Fibroblast of peridontal ligament (primary cell): ENCODE measurements at regions not wholly inside any gene's neighbourhood (a gene's known extent, or its start where the extent isn't known, plus 50 kb on each side); places are given as distances from the start of the nearest gene placed in this dataset.
A peak's percentile ranks its signal among the peaks of the same experiment; 100 is the strongest.

ENCODE experiments used
- DNase-seq: peaks from one replicate; pipeline ENCODE4 v3.0.0-alpha.2; 2010; ENCODE audit errors: extremely low read depth

GRCh38 chr13:40476175-40476958, 190.1 kb downstream of the FOXO1 start:
- peak; percentile 50 for DNase-seq

GRCh38 chr13:40477623-40478608, 188.5 kb downstream of the FOXO1 start:
- DNase-seq, result no peak

- no peak for DNase-seq
These were observed 187.7 kb downstream of the FOXO1 start for GRCh38 chr13:40478775-40479174.

- no peak for DNase-seq
These were observed 187.1 kb downstream of the FOXO1 start for GRCh38 chr13:40479196-40479845.

GRCh38 chr13:40480012-40480914, 186.2 kb downstream of the FOXO1 start:
- DNase-seq, result no peak

GRCh38 chr13:40480915-40481516, 185.4 kb downstream of the FOXO1 start:
- no peak for DNase-seq

GRCh38 chr13:40483601-40484000, 182.8 kb downstream of the FOXO1 start:
- DNase-seq, result no peak

- no peak for DNase-seq
These were observed 182.2 kb downstream of the FOXO1 start for GRCh38 chr13:40484101-40484800.

- no peak for DNase-seq
These were observed 181.5 kb downstream of the FOXO1 start for GRCh38 chr13:40484974-40485373.

GRCh38 chr13:40485611-40486517, 180.6 kb downstream of the FOXO1 start:
- no peak for DNase-seq

GRCh38 chr13:40486518-40487163, 179.8 kb downstream of the FOXO1 start:
- no peak for DNase-seq

- DNase-seq, result no peak
These were observed 177.5 kb downstream of the FOXO1 start for GRCh38 chr13:40488869-40489391.

GRCh38 chr13:40490086-40490758, 176.2 kb downstream of the FOXO1 start:
- DNase-seq, result no peak

- DNase-seq, result no peak
These were observed 173.9 kb downstream of the FOXO1 start for GRCh38 chr13:40492511-40492910.

- DNase-seq, result peak; percentile 16
These were observed 171.9 kb downstream of the FOXO1 start for GRCh38 chr13:40494513-40494912.

GRCh38 chr13:40494946-40495620, 171.4 kb downstream of the FOXO1 start:
- DNase-seq, result no peak

GRCh38 chr13:40495621-40496001, 170.8 kb downstream of the FOXO1 start:
- DNase-seq, result no peak
